ENCODE measurements at regions not wholly inside any gene's neighbourhood (a gene's known extent, or its start where the extent isn't known, plus 50 kb on each side); places are given as distances from the start of the nearest gene placed in this dataset.

GRCh38 chr3:14299767-14300166 lies 102.6 kb upstream of the SLC6A6 start (continued):
- no peak for TF ChIP-seq ZNF532 (CRISPR knock-in tag; IDR thresholded peaks at IDR 0.05; ENCODE audit: borderline replicate concordance)
- no peak for TF ChIP-seq SMAD3 (CRISPR knock-in tag; IDR thresholded peaks at IDR 0.05; ENCODE audit: borderline replicate concordance)
- no peak for TF ChIP-seq FOXP4 (CRISPR knock-in tag; IDR thresholded peaks at IDR 0.05)
- no peak for TF ChIP-seq PRRX2 (CRISPR knock-in tag; IDR thresholded peaks at IDR 0.05)
- no peak for TF ChIP-seq CREB1 (CRISPR knock-in tag; IDR thresholded peaks at IDR 0.05)
- no peak for TF ChIP-seq ZNF263 (CRISPR knock-in tag; IDR thresholded peaks at IDR 0.05; ENCODE audit: low read depth)

DNA sequence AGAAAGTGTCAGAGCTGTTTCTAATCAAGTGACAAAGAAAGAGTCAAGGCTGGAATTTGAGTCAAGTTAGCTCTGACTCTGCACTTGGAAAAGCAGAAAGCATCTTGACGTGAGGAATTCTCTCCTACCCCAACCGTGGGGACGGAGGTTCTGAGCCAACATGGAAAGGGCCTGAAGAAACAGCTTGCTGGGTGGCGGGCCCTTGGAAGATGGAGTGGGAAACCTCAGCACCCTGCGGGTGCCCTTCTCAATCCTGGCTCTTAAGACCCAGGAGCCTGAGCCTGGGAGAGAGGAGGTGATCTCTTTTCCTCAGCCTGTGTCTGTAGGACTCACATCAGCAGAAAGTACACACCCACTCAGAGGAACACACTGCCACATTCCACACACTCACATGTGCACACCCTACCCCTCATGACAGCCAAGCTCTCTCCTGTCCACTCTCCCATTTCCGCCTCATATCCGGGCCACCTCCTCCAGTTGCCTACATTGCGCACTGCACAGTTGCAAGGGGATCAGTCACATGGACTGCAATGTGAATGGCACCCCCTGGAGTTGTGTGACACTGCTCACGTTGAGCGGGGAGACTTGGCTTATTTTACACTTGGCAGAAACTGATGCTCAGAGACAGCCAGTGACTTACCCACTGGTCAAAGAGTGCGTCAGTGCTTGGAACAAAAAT lies 101.5 kb upstream of the SLC6A6 start:
- TF ChIP-seq FOXP1 (CRISPR knock-in tag; IDR thresholded peaks at IDR 0.05; ENCODE audit: borderline replicate concordance) (no peak), SMAD3 (CRISPR knock-in tag; IDR thresholded peaks at IDR 0.05; ENCODE audit: borderline replicate concordance) (no peak), USF1 (CRISPR knock-in tag; IDR thresholded peaks at IDR 0.05) (no peak), ZNF423 (CRISPR knock-in tag; IDR thresholded peaks at IDR 0.05) (no peak), ATF1 (CRISPR knock-in tag; IDR thresholded peaks at IDR 0.05) (no peak), IRF2 (CRISPR knock-in tag; IDR thresholded peaks at IDR 0.05; ENCODE audit: borderline replicate concordance, low read depth) (no peak), ZNF532 (CRISPR knock-in tag; IDR thresholded peaks at IDR 0.05; ENCODE audit: borderline replicate concordance) (no peak), ETV6 (CRISPR knock-in tag; IDR thresholded peaks at IDR 0.05) (no peak), NR3C1 (CRISPR knock-in tag; conservative IDR thresholded peaks at IDR 0.05; ENCODE audit: low read depth) (no peak), CREB1 (CRISPR knock-in tag; IDR thresholded peaks at IDR 0.05) (no peak), ESRRA (CRISPR knock-in tag; IDR thresholded peaks at IDR 0.05; ENCODE audit: borderline replicate concordance) (no peak)
- TF ChIP-seq, protein P1, sequence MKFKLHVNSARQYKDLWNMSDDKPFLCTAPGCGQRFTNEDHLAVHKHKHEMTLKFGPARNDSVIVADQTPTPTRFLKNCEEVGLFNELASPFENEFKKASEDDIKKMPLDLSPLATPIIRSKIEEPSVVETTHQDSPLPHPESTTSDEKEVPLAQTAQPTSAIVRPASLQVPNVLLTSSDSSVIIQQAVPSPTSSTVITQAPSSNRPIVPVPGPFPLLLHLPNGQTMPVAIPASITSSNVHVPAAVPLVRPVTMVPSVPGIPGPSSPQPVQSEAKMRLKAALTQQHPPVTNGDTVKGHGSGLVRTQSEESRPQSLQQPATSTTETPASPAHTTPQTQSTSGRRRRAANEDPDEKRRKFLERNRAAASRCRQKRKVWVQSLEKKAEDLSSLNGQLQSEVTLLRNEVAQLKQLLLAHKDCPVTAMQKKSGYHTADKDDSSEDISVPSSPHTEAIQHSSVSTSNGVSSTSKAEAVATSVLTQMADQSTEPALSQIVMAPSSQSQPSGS (CRISPR knock-in tag; IDR thresholded peaks at IDR 0.05; ENCODE audit: borderline replicate concordance, low read depth): no peak
- TF ChIP-seq, protein P2, sequence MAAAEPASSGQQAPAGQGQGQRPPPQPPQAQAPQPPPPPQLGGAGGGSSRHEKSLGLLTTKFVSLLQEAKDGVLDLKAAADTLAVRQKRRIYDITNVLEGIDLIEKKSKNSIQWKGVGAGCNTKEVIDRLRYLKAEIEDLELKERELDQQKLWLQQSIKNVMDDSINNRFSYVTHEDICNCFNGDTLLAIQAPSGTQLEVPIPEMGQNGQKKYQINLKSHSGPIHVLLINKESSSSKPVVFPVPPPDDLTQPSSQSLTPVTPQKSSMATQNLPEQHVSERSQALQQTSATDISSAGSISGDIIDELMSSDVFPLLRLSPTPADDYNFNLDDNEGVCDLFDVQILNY (CRISPR knock-in tag; IDR thresholded peaks at IDR 0.05): no peak
- Mint-ChIP-seq H3K36me3 (no peaks in the 10 kb centered on the region), H3K27ac (no peak overlapping the region), H3K9me3 (no peaks in the 10 kb centered on the region), H3K27me3 (ENCODE audit: low read depth) (peaks cover 3% of the 10 kb centered on the region), H3K4me1 (peaks cover 29% of the 10 kb centered on the region), H3K4me3 (no peak overlapping the region)
- ChIA-PET POLR2A (no interaction called here), CTCF (interaction anchor here (1.4 kb wide), 1 partner anchor 91 kb away, joined by 4 read pairs; no protein-coding TSS in a partner anchor)
- DNase-seq (ENCODE audit: low spot score): no peak
- no peak for ATAC-seq

Data from WTC11 (cell line).